SK-N-SH (cell line): ENCODE measurements at regions not wholly inside any gene's neighbourhood (a gene's known extent, or its start where the extent isn't known, plus 50 kb on each side); places are given as distances from the start of the nearest gene placed in this dataset.

ENCODE experiments used
- CTCF ChIA-PET: fragments of 300-600, 350-600 bp; formaldehyde crosslinking; extraction: SDS; loops from one replicate; lab custom pipeline; 2021; lab: Yijun Ruan, JAX
- POLR2A ChIA-PET: fragments of 350-600 bp; sonication (Branson Sonifier 250); formaldehyde crosslinking; extraction: SDS; loops from one replicate; lab custom pipeline; 2020; ENCODE audit warnings: antibody characterized with exemption, inconsistent platforms; lab: Yijun Ruan, JAX
- DNase-seq: peaks from one replicate; pipeline ENCODE4 v3.0.0; 2012
- H2AFZ ChIP-seq: fragments of 200-600 bp; sonication (generic); 2 replicates; pipeline ENCODE4 v1.8.1; 2016; ENCODE audit warnings: antibody characterized with exemption, mild to moderate bottlenecking, low read depth
- H3F3A ChIP-seq: fragments of 200-600 bp; sonication (generic); replicated peaks from 2 replicates; pipeline ENCODE3; 2016; ENCODE audit warnings: antibody characterized with exemption, mild to moderate bottlenecking; ENCODE audit not compliant: insufficient read depth
- H3K27ac ChIP-seq, 2 experiments: fragments of 200-500 bp in 1 of 2; fragments of 200-600 bp in 1 of 2; sonication (Bioruptor generic) in 1 of 2; sonication (generic), shearing (Covaris generic) in 1 of 2; 2 replicates each; pipeline versions ENCODE4 v1.5.1 to v1.6.1; 2014 to 2016; ENCODE audit warnings: low read depth in 2 of 2, inconsistent platforms in 1 of 2, low read length in 1 of 2, mild to moderate bottlenecking in 1 of 2, mixed read lengths in 1 of 2
- H3K27me3 ChIP-seq: fragments of 200-600 bp; sonication (generic), shearing (Covaris generic); 2 replicates; pipeline ENCODE4 v1.6.1; 2016; ENCODE audit warnings: mixed run types; ENCODE audit not compliant: insufficient read depth
- H3K36me3 ChIP-seq, 2 experiments: fragments of 200-500 bp in 1 of 2; fragments of 200-600 bp in 1 of 2; sonication (Bioruptor generic) in 1 of 2; sonication (generic) in 1 of 2; replicated peaks in 1 of 2; 2 replicates each; pipeline versions ENCODE3 to v1.5.1; 2014 to 2016; ENCODE audit warnings: low read length in 1 of 2, mild to moderate bottlenecking in 1 of 2; ENCODE audit not compliant: insufficient read depth in 2 of 2, control insufficient read depth in 1 of 2
- H3K4me1 ChIP-seq, 2 experiments: fragments of 200-500 bp in 1 of 2; fragments of 200-600 bp in 1 of 2; sonication (Bioruptor generic) in 1 of 2; sonication (generic), shearing (Covaris generic) in 1 of 2; 2 replicates each; pipeline versions ENCODE4 v1.5.1 to v1.6.1; 2014 to 2016; ENCODE audit warnings: low read depth in 1 of 2, low read length in 1 of 2, mixed run types in 1 of 2; ENCODE audit not compliant: insufficient read depth in 2 of 2, control insufficient read depth in 1 of 2
- H3K4me2 ChIP-seq: fragments of 200-600 bp; sonication (generic), shearing (Covaris generic); 2 replicates; pipeline ENCODE4 v1.6.1; 2017; ENCODE audit warnings: mixed run types
- H3K4me3 ChIP-seq, 2 experiments: fragments of 200-500 bp in 1 of 2; fragments of 200-600 bp in 1 of 2; sonication (Bioruptor generic) in 1 of 2; sonication (generic), shearing (Covaris generic) in 1 of 2; 2 replicates each; pipeline versions ENCODE4 v1.5.1 to v1.8.1; 2014 to 2016; ENCODE audit warnings: low read depth in 2 of 2, inconsistent platforms in 1 of 2, low read length in 1 of 2, mild to moderate bottlenecking in 1 of 2, mixed read lengths in 1 of 2, moderate library complexity in 1 of 2
- H3K79me2 ChIP-seq: fragments of 200-600 bp; sonication (generic); 2 replicates; pipeline ENCODE4 v1.8.1; 2017; ENCODE audit warnings: mild to moderate bottlenecking; ENCODE audit not compliant: insufficient read depth
- H3K9ac ChIP-seq: fragments of 200-600 bp; sonication (generic); 2 replicates; pipeline ENCODE4 v1.6.1; 2017; ENCODE audit warnings: mixed run types
- H3K9me2 ChIP-seq: fragments of 200-600 bp; sonication (generic); 2 replicates; pipeline ENCODE4 v1.6.1; 2017; ENCODE audit warnings: mixed run types
- H3K9me3 ChIP-seq: fragments of 200-600 bp; sonication (generic); 2 replicates; pipeline ENCODE4 v1.6.1; 2017; ENCODE audit warnings: mixed run types, mild to moderate bottlenecking, moderate library complexity
- H4K20me1 ChIP-seq: fragments of 200-600 bp; sonication (generic); 2 replicates; pipeline ENCODE4 v1.6.1; 2017; ENCODE audit warnings: mild to moderate bottlenecking, mixed run types; ENCODE audit not compliant: insufficient read depth
- CHD2 ChIP-seq: fragments of 150-350 bp; IDR thresholded peaks from 2 replicates; pipeline ENCODE4 v1.6.1; 2018; ENCODE audit warnings: low read length; ENCODE audit not compliant: partially characterized antibody
- GABPA ChIP-seq: IDR thresholded peaks from 2 replicates; pipeline ENCODE4 v1.4.0; 2012; ENCODE audit warnings: low read depth, mild to moderate bottlenecking
- MEF2A ChIP-seq: IDR thresholded peaks from 2 replicates; pipeline ENCODE4 v1.4.0; 2012; ENCODE audit warnings: low read depth, borderline replicate concordance
- NFIC ChIP-seq: IDR thresholded peaks from 2 replicates; pipeline ENCODE4 v1.4.0; 2012; ENCODE audit warnings: borderline replicate concordance
- NRF1 ChIP-seq: IDR thresholded peaks from 2 replicates; pipeline ENCODE4 v1.6.1; 2012; ENCODE audit warnings: low read depth, mild to moderate bottlenecking, low read length
- RCOR1 ChIP-seq: fragments of 150-350 bp; IDR thresholded peaks from 2 replicates; pipeline ENCODE4 v1.6.1; 2017; ENCODE audit warnings: antibody characterized with exemption, low read length
- REST ChIP-seq: IDR thresholded peaks from 2 replicates; pipeline ENCODE4 v1.6.1; 2012; ENCODE audit warnings: mild to moderate bottlenecking, low read depth, low read length, moderate library complexity
- RFX5 ChIP-seq: IDR thresholded peaks from 2 replicates; pipeline ENCODE4 v1.6.1; 2012; ENCODE audit warnings: mild to moderate bottlenecking, improper control_type of control experiment, low read length
- TCF12 ChIP-seq: IDR thresholded peaks from 2 replicates; pipeline ENCODE4 v1.4.0; 2012
- TEAD4 ChIP-seq: IDR thresholded peaks from 2 replicates; pipeline ENCODE4 v1.4.0; 2012; ENCODE audit warnings: mild to moderate bottlenecking, borderline replicate concordance; ENCODE audit not compliant: insufficient read depth
- YY1 ChIP-seq: IDR thresholded peaks from 2 replicates; pipeline ENCODE4 v1.4.0; 2012; ENCODE audit warnings: low read depth, mild to moderate bottlenecking
- WGBS: methylation state at CpG from one replicate; pipeline ENCODE4 v1.1.6; 2017; ENCODE audit warnings: low lambda C conversion rate; 5-methylcytosine and 5-hydroxymethylcytosine counted together
- small RNA-seq, 7 experiments: library from RNA; depleted of rRNA; stranded (forward); fragments of <200 nt; gene quantifications; one replicate each; pipeline ENCODE3, GENCODE V24; 2012
- TF ChIP-seq, protein P1 (sequence below): fragments of 150-350 bp; IDR thresholded peaks from 2 replicates; pipeline ENCODE4 v1.6.1; 2017; ENCODE audit warnings: antibody characterized with exemption, low read length, low read depth, borderline replicate concordance
- TF ChIP-seq, protein P2 (sequence below): IDR thresholded peaks from 2 replicates; pipeline ENCODE4 v1.4.0; 2012; ENCODE audit warnings: low read depth, borderline replicate concordance
- TF ChIP-seq, protein P3 (sequence below): fragments of 150-350 bp; IDR thresholded peaks from 2 replicates; pipeline ENCODE4 v1.6.1; 2016; ENCODE audit warnings: mild to moderate bottlenecking, low read depth, low read length

DNA sequence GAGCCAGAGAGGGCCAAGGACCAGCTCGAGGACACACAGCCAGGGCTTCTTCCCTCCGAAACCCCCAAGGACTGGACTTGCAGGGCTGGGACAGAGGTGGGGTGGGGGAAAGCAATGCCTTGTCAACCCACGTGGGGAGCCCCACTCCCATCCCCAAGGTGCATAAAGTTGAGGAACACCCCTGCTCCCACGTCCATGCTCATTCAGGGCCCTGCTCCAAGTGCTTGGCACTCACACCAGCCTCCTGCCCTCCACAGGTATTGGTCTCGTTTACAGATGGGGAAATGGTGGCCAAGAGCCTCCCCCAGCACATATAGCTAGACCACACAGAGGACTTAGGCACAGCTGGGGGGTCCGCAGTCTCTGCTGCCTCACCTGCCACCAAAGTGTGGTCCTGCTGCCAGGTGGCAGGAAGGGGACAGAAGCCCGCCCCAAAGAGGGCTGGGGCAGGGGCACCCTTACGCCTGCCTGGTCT is 50.5 kb upstream of the CSPG4 start:
- no peak for DNase-seq
- CTCF ChIA-PET, result interaction anchor here (1.2 kb wide), 1 partner anchor 68 kb away, joined by 3 read pairs; no protein-coding TSS in a partner anchor
- Histone ChIP-seq H3K4me2 (no peak overlapping the region), H3F3A (no peaks in the 10 kb centered on the region), H3K79me2 (no peaks in the 10 kb centered on the region), H3K27me3 (no peaks in the 10 kb centered on the region), H3K4me1 (peaks cover 0 to 4% of the 10 kb centered on the region in 2 experiments; a peak in 2 of 4 replicates), H3K9me3 (no peaks in the 10 kb centered on the region), H3K4me3 (no peak overlapping the region), H3K9me2 (no peaks in the 10 kb centered on the region), H4K20me1 (no peaks in the 10 kb centered on the region), H3K27ac (no peak overlapping the region), H3K36me3 (no peaks in the 10 kb centered on the region), H3K9ac (no peak overlapping the region), H2AFZ (no peak overlapping the region)
- 65% methylated on average over 8 of the region's 8 CpGs for WGBS
- TF ChIP-seq TCF12 (no peak), MEF2A (no peak), REST (no peak), RCOR1 (no peak), YY1 (no peak), NFIC (no peak), NRF1 (no peak), TEAD4 (no peak), RFX5 (no peak), CHD2 (no peak), GABPA (no peak)
- TF ChIP-seq, protein P1, sequence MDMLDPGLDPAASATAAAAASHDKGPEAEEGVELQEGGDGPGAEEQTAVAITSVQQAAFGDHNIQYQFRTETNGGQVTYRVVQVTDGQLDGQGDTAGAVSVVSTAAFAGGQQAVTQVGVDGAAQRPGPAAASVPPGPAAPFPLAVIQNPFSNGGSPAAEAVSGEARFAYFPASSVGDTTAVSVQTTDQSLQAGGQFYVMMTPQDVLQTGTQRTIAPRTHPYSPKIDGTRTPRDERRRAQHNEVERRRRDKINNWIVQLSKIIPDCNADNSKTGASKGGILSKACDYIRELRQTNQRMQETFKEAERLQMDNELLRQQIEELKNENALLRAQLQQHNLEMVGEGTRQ, result no peak
- TF ChIP-seq, protein P2, sequence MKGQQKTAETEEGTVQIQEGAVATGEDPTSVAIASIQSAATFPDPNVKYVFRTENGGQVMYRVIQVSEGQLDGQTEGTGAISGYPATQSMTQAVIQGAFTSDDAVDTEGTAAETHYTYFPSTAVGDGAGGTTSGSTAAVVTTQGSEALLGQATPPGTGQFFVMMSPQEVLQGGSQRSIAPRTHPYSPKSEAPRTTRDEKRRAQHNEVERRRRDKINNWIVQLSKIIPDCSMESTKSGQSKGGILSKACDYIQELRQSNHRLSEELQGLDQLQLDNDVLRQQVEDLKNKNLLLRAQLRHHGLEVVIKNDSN, result no peak
- TF ChIP-seq, protein P3, sequence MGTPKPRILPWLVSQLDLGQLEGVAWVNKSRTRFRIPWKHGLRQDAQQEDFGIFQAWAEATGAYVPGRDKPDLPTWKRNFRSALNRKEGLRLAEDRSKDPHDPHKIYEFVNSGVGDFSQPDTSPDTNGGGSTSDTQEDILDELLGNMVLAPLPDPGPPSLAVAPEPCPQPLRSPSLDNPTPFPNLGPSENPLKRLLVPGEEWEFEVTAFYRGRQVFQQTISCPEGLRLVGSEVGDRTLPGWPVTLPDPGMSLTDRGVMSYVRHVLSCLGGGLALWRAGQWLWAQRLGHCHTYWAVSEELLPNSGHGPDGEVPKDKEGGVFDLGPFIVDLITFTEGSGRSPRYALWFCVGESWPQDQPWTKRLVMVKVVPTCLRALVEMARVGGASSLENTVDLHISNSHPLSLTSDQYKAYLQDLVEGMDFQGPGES, result no peak
- POLR2A ChIA-PET, result no interaction called here

Small RNA genes lying in the stretch of these regions (small RNA-seq; reads per million reads assigned to genes)
- 0 reads per million in 7 experiments for gene RN7SL319P
